HG02588 (cell line): ENCODE measurements at regions not wholly inside any gene's neighbourhood (a gene's known extent, or its start where the extent isn't known, plus 50 kb on each side); places are given as distances from the start of the nearest gene placed in this dataset.
"Not testable (repeated sequence)": the region's sequence is repeated elsewhere in the genome, so short reads cannot be mapped to it uniquely, and the experiment has no call there.

Experiments used
- ATAC-seq: cut with Tn5 transposase; IDR thresholded peaks from one replicate; pipeline ENCODE4 v1.9.1; 2021; ENCODE audit warnings: mild to moderate bottlenecking, moderate library complexity; ENCODE audit not compliant: unreplicated experiment

- no peak for ATAC-seq
Observed at GRCh38 chr7:46291601-46292150, 370.6 kb upstream of the IGFBP3 start.

GRCh38 chr7:46291050-46291438 lies 370.0 kb upstream of the IGFBP3 start:
- peak; percentile 55 for ATAC-seq

GRCh38 chr7:46290374-46291049 lies 369.4 kb upstream of the IGFBP3 start:
- no peak for ATAC-seq

GRCh38 chr7:46288861-46289260 lies 367.8 kb upstream of the IGFBP3 start:
- ATAC-seq, result no peak

- ATAC-seq, result no peak
Observed at GRCh38 chr7:46288010-46288409, 366.9 kb upstream of the IGFBP3 start.

GRCh38 chr7:46286957-46287356 lies 365.9 kb upstream of the IGFBP3 start:
- no peak for ATAC-seq

GRCh38 chr7:46286356-46286755 lies 365.3 kb upstream of the IGFBP3 start:
- ATAC-seq, result no peak

GRCh38 chr7:46285878-46286277 lies 364.8 kb upstream of the IGFBP3 start:
- no peak for ATAC-seq

GRCh38 chr7:46283852-46284251 lies 362.8 kb upstream of the IGFBP3 start:
- ATAC-seq, result no peak

GRCh38 chr7:46282155-46282554 lies 361.1 kb upstream of the IGFBP3 start:
- no peak for ATAC-seq

GRCh38 chr7:46281071-46281470 lies 360.0 kb upstream of the IGFBP3 start:
- ATAC-seq, result no peak

GRCh38 chr7:46279290-46279689 lies 358.2 kb upstream of the IGFBP3 start:
- ATAC-seq, result no peak

GRCh38 chr7:46264646-46265045 lies 343.6 kb upstream of the IGFBP3 start:
- ATAC-seq, result no peak

- not testable (repeated sequence) for ATAC-seq
Observed at GRCh38 chr7:46261638-46262037, 340.6 kb upstream of the IGFBP3 start.

GRCh38 chr7:46259947-46260346 lies 338.9 kb upstream of the IGFBP3 start:
- no peak for ATAC-seq

- no peak for ATAC-seq
Observed at GRCh38 chr7:46257761-46258448, 336.8 kb upstream of the IGFBP3 start.

GRCh38 chr7:46256870-46257661 lies 336.0 kb upstream of the IGFBP3 start:
- no peak for ATAC-seq

- ATAC-seq, result no peak
Observed at GRCh38 chr7:46253520-46253919, 332.4 kb upstream of the IGFBP3 start.

- ATAC-seq, result no peak
Observed at GRCh38 chr7:46247664-46248063, 326.6 kb upstream of the IGFBP3 start.

GRCh38 chr7:46245586-46246111 lies 324.6 kb upstream of the IGFBP3 start:
- no peak for ATAC-seq

- ATAC-seq, result no peak
Observed at GRCh38 chr7:46244757-46245156, 323.7 kb upstream of the IGFBP3 start.
